ENCODE measurements at regions not wholly inside any gene's neighbourhood (a gene's known extent, or its start where the extent isn't known, plus 50 kb on each side); places are given as distances from the start of the nearest gene placed in this dataset.

DNA sequence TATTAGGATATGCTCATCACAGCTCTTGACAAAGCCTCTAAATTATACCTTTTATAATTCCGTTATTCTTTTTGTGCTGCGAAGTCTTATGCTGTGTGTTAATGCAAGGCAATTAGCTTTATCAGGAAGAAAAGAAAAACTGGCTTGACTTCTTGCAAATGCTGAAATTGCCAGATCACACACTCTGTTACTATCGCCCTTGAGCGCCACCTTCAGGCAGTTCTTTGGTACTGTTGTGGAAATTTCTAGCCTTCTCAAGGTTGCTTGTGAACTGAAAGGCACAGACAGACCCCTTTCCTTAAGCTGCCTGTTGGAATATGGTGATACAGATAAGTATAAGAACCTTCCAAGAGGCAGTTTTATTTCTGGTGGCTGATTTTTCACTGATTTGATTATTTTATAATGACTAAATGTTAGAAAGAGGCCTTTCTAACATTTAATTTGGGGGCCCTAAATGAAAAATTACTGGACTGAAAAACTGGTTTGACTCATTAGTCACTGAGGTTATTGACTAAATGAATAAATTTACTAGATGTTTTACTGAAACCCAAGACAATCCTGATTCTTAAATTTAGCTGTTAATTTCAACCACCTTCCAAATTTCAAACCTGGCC is 126.2 kb upstream of the RASGRP1 start:
- DNase-seq (ENCODE audit: extremely low spot score, insufficient read length, low read depth) (no peak), FAIRE-seq (peak; percentile 91)

DNA sequence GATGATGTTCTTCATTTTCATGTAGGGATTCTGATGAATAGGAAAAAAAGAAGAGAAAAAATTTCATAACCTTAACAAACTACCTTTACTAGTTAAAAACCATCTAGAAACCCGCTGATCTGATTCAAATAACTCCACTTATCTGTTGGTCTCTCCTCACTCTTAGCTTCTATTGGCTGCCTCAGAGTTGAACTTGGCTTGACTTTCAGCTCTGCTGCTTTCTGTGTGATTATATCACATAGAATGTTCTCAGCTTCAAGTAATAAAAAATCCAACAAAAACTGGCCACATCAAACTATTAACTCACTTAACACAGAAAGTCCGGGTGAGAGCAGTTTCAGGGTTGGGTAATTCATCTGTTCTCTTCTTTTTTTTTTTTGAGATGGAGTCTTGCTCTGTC is 126.8 kb upstream of the RASGRP1 start:
- FAIRE-seq (peak; percentile 66), DNase-seq (ENCODE audit: extremely low spot score, insufficient read length, low read depth) (no peak)

DNA sequence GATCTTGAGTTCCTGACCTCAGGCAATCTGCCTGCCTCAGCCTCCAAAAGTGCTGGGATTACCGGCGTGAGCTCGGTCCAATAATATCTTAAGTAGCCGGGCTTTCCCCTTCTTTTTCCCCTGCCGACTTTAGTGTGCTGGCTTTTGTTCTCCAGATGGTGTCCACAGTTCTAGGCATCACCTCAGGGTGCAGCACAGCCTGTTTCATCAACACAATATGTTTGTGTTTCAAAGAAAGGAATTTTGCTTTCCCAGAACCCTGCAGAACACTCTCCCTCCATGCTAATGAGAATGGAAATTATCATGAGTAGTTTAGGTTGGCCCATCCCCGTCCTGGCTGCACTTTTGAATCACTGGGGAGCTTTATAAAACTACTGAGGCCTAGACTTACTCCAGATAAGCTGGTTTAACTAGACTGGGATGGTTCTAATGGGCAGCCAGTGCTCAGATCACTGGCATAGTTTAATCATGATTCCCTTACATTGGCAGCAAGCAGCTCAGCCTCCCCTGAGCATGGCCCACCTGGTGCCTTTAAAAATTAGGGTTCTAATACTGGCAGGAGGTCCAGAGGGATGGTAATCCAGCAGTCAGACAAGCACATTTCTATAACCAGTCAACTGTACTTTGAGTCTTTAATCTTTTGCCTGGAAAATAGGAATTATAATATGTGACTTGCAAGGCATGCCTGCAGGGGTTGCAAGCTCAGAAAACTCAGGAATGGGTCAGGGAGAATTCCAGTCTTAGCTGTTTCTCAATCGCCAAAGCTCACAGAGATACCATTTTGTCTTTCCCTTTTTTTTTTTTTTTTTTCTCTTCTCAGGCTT is 127.6 kb upstream of the RASGRP1 start:
- FAIRE-seq = peak; percentile 18
- no peak for DNase-seq (ENCODE audit: extremely low spot score, insufficient read length, low read depth)

DNA sequence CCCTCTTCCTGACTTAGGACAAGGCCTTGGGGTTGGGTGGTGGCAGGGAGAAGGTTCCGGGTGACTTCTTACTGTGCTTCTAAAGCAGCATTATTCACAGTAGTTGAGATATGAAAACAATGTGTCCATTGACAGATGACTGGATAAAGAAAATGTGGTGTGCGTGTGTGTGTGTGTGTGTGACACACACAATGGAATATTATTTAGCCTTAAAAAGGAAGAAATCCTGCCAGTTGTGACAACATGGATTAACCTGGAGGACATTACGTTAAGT is 128.1 kb upstream of the RASGRP1 start:
- DNase-seq (ENCODE audit: extremely low spot score, insufficient read length, low read depth) (no peak), FAIRE-seq (no peak)

DNA sequence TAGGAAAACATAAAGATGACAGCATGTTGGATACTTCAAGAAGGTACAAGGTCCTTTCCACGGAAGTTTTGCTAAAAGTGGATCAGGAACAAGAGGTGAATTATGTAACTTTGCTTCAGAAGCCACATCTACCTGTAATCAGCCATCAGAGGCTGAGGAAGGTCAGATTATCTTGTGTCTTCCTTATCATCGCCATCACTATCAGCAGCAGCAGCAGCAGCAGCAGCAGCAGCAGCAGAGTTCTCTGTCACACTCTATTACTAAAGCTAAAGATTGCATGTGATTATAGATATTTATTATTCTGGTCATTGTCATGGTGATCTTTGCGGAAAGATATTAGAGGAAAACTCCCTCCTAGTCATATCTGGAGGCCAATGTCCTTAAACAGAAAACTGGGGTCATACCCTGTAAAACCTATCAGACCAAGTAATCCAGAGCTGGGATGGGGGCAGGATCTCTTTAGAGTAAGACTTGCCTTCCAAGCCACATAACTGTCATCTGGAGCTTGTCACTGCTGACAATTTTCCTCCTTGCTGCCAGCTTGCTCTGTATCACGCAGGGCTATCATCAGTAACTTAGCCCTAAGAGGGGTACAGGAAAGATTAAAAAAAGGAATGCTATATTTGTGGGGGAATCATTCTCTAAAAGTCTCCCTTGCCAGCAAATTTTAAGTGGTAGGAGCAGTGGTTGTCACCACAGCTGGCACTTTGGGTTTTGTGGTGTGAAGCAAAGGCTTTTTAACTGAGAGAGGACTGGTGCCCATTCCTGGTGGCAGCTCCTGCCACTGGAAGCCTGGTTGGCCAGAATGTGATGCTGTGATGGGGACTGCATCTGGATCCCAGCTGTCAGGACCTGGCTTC is 130.9 kb upstream of the RASGRP1 start:
- no peak for FAIRE-seq
- DNase-seq (ENCODE audit: extremely low spot score, insufficient read length, low read depth) = no peak

DNA sequence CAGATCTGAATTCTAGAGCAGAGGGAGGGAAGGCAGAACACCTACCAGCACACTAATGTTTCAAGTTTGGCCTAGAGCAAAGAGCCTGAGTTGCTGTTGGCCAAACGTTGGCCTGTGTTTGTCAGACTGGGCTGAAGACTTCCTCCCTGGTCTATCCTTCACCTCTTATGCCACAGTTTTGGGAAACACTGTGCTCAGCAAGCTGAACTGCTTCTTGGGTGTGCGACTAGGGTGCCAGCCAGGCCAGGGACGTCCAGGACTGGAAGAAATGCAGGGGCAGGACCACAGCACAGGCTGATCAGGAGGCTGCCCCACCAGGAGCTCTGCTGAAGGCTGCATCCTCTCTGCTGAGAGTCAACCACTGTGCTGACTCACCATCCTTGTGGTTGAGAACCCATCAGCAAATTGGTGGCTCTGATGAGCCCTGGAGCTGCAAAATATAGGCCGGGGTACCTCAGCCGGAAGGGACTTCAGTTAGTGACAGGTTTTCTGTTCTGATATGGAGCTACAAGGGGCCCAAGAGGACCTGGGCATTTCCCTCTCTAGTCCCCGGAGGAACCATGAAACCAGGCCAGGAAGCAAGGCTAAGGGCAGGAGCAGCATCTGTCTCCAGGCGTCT is 131.6 kb upstream of the RASGRP1 start:
- no peak for DNase-seq (ENCODE audit: extremely low spot score, insufficient read length, low read depth)
- peak; percentile 78 for FAIRE-seq

DNA sequence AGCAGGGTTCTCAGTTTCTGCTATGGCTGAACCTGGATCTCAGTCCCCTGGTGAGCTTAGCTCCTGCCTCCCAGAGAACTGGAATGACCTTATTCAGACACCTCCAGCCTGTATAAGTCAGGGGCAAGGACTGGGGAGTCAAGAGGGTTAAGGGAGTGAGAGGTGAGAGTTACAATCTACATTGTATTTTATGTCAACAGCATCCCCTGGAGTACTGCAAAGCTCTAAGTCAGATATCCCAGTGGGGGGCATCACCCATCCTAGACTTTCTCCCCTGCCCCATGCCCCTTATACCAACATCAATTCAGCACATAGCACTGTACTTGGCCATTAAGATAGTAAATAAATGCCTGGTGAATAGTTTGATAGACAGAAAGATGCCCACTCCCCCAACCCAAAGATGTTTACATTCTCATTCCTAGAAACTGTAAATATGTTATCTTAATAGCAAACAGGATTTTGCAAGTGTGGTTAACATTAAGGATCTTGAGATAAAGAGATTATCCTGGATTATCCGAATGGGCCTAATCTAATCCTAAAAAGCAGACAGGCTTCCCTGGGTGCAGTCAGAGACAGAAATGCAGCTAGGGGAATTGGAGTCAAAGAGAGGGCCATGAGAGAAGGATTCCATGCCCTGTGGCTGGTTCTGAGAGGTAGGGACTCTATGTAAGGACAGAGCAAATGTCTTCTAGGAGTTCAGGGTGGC is 132.3 kb upstream of the RASGRP1 start:
- FAIRE-seq = no peak

DNA sequence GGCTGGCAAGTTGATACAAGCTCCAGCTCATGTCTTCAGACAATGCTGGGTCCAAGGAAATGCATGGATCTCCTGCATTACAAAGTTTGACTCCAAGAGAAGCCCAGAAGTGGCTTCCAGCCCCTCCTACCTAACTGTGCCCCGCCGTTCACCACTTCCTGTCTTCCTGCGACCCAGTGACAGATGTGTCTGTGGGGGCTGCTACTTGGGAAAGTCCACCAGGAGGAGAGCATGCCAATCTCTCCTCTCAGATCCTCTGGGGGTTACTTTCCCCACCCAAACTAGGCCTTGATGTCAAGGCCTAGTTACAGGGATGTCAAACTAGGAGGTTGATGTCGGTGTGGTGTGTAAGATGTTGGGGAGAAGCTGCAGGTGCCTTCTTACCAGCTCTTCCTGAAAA is 133.6 kb upstream of the RASGRP1 start:
- DNase-seq (ENCODE audit: extremely low spot score, insufficient read length, low read depth) = no peak

More for the DNA sequence above, 132.3 kb upstream of the RASGRP1 start:
- DNase-seq (ENCODE audit: extremely low spot score, insufficient read length, low read depth) = no peak

DNA sequence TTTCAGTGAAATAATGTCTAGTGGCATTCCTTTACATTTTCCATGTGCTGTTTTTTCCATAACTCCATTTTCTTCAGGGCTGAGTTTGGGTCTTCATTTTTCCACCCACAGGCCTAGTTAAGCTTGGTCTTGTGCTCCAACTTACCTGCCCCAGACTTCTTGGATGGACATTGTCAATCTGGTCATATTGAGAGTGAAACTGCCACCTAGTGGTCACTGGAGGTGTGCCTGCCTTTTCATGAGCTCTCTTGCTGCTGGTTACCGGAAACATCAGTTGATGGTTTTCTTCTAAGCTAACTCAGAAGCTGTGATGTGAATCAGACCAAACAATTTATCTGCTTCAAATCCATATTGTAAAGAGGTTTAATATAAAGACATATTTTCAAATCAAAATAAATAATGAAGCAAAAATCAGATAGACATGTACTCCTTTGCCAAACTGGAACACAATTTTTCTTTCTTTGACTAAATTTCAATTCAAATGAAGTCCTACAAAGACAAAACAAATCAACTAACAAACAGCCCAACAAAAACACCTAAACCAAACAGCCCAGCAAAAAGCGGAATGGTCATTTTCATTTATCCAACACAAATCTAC is 135.1 kb upstream of the RASGRP1 start:
- peak; percentile 40 for DNase-seq (ENCODE audit: extremely low spot score, insufficient read length, low read depth)
- FAIRE-seq = peak; percentile 91

More for the DNA sequence above, 133.6 kb upstream of the RASGRP1 start:
- no peak for FAIRE-seq

DNA sequence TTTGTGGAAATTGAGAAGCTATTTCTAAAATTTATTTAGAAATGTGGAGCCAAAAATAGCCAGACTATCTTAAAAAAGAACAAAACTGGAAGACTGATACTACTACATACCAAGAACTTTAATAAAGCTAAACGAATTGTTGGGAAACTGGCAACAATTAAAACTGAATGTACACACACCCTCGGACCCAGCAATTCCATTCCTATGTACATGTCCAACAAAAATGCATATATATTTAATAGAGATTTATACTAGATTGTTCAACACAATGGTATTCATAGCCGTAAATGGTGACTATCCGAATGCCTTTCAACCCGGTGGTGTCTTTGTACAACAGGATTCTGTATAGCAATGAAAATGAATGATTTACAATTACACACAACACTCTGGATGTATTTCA is 136.5 kb upstream of the RASGRP1 start:
- DNase-seq (ENCODE audit: extremely low spot score, insufficient read length, low read depth) (no peak), FAIRE-seq (no peak)

DNA sequence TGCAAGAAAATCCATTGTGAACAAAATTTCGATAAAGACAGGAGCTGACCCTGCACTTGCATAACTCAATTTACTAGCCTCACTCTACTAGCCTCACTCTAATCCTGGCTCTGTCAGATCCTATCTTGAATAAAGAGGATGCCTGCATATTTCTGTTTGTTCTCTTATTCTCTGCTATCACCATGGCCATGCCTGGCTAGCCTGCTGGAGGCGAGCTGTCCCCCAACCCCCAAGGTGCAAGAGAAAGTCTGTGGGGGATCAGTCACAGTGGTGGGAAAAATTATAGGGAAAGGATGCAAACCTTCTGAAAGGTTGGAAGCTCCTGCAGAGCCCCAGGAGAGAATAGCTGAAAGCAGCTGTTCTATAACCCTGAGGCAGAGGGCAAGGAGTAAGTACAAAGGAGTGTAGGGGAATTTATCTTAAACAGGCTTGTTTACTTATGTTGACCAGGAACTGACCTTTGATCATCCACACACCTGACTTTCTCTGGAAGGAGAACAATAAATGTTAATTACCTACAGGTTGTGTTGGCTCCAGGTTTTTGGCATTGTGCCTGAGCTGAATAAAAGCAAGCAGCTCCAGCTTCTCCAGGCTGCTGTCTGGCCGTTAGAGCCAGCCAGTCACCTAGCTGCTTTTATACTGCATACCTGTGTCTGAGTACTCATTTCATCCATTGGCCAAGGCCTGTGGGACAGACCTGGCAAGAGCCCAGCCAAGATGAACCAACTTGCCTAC is 137.7 kb upstream of the RASGRP1 start:
- no peak for DNase-seq (ENCODE audit: extremely low spot score, insufficient read length, low read depth)
- no peak for FAIRE-seq

DNA sequence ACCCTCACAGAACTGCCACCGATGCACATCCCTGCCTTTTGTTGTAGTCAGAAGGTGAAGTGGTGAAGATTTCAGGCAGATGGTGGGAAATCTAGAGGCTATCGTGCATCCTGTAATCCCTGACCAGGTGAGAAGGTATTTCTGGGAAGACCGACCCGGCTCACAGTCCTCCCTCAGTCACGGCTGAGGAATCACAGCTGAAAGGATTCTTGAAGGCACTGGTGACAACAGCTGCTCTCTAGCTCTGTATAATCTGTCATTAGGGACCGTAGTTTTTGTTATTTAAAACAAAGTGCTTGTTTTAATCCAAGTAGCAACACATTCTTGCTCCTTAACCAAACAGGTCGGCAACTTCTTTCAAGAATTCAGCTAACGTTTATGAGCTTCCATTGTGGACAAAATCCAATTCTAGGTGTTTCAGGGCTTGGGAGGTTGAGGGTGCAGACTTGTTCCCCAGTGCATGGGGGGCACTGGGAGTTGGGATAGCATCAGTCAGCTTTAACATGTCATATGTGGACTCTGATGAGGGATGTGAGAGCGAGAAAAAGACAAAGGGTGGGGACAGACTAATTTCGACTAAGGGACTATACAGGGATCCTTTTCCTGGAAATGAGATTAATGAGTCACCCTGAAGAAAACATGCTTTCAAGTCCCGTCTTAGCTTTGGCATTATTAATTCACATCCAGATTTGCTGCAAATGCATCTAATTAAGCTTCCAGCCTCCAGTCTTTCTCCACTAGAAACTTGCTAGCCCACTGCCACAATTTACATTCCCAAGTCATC is 141.0 kb upstream of the RASGRP1 start:
- FAIRE-seq = no peak
- no peak for DNase-seq (ENCODE audit: extremely low spot score, insufficient read length, low read depth)

DNA sequence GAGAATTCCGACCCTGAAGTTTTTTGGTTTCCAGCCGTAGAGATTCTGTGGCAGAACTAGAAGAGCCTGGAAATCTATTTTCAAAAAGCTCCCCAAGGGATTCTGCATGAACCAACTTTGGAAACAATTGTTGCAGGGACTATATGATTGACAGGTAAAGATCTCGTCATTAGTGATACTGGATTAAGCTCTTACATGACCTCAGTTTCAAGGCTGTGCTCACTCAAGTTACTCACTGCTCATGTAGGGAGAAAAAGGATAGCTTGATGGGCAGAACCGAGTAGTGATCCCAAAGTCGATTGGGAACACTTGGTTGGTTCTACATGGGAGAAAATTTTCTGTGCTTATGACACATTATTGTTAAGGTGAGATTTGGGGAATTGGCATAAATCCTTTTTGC is 142.3 kb upstream of the RASGRP1 start:
- no peak for FAIRE-seq

DNA sequence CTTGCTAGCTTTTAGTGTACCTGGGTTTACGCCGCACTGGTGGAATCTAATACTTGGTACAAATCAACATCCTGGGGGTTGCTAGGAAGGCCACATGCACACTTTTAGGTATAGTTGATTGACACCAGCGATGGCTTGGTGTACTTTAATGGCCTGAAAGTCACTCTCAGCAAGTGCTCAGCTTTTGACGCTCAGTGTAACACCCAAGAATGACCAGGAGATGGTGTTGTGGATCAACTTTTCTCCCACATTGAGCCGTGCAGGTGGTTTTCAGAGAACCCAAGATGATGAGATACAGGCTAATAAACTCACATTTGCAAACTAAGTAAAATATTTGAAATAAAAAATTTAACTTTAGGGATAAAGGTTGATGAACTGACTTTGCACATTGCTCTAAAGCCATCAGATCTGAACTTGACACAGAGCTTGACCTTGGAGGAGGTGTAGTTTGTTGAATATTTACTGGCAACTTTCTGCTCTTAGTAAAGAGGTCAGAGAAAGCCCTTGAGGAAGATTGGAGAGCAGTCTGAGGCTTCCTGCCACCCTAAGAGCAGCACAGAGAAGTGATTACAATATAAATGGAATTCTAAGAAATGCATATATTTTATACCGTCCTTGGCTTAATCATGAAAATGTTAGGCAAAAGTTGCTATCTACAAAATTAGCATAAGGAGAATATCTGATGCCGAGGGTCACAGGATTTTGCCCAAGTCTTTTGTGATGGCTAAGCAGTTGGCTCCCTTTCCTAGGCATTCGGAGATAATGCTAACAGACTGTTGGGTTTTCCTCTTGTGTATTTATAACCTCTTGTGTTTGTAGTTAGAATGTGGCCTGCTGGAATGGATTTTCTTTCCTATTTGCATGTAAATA is 143.4 kb upstream of the RASGRP1 start:
- no peak for DNase-seq (ENCODE audit: extremely low spot score, insufficient read length, low read depth)
- FAIRE-seq = peak; percentile 93

More for the DNA sequence above, 142.3 kb upstream of the RASGRP1 start:
- DNase-seq (ENCODE audit: extremely low spot score, insufficient read length, low read depth) = no peak

DNA sequence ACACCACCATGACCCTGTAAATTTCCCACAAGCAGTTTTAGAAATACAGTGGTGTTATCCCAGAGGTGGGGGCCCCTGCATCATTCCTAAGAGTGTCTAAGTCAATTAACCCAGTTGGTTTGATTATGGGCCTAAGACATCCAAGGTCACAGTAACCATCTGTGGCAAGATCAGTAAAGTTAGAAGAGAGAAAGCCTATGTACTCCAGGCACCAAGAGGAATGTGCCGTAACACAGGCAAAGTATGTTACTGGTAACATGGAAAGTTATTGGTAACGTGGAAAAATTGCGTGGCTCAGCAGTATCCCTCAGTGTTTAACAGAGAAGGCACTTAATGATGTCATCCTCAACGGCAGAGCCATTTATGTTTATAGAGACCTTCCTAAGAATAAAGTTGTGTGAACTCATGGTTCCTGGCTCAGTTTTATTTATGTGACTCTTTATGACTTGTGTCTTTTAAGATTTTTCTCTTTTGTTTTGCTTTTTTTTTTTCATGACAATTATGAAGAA is 144.1 kb upstream of the RASGRP1 start:
- DNase-seq (ENCODE audit: extremely low spot score, insufficient read length, low read depth) (no peak), FAIRE-seq (no peak)

DNA sequence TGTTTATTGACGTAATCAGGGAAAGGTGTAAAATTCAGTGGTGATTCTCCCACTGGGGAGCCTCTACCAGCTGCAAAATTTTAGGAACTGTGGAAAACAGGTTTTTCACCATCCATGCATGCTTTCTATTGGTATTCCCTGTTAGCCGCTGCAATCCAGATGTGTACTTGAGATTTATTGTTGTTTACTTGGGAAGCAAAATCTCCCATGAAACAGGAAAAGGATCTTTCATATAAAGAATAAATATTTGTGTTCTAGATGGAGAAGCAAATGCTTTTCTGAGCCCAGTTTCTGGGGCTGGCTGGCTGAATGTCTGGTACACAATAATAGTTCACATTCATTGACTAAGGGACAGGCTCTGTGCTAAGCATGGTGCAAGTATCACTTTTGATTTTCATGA is 144.6 kb upstream of the RASGRP1 start:
- no peak for FAIRE-seq
- no peak for DNase-seq (ENCODE audit: extremely low spot score, insufficient read length, low read depth)

All from GM18507 (cell line).